ENCODE measurements at regions not wholly inside any gene's neighbourhood (a gene's known extent, or its start where the extent isn't known, plus 50 kb on each side); places are given as distances from the start of the nearest gene placed in this dataset.

DNA sequence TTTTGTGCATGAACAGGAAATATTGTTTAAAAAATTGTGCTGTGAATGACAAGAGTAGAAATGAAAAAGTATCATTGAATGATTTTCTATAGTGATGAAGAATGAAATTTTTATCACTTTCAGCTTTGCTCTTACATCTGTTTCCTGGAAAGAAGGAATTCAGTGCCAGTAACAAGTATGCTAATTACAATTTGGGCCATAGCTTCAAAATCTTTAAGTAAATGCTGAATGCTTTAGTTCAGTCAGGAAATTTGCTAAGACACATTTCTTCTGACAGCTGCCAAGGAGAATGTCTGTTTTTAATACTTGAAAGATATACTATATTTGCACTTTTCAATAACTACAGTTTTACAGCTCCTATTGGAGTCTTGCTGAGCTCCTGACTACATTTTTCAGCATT is 203.7 kb upstream of the RSPO3 start:
- TF ChIP-seq, protein P1, sequence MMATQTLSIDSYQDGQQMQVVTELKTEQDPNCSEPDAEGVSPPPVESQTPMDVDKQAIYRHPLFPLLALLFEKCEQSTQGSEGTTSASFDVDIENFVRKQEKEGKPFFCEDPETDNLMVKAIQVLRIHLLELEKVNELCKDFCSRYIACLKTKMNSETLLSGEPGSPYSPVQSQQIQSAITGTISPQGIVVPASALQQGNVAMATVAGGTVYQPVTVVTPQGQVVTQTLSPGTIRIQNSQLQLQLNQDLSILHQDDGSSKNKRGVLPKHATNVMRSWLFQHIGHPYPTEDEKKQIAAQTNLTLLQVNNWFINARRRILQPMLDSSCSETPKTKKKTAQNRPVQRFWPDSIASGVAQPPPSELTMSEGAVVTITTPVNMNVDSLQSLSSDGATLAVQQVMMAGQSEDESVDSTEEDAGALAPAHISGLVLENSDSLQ (IDR thresholded peaks at IDR 0.05), result no peak
- no peak for TF ChIP-seq ELF4 (IDR thresholded peaks at IDR 0.05)
- no peak for TF ChIP-seq SP1 (IDR thresholded peaks at IDR 0.05)
- TF ChIP-seq BHLHE40 (IDR thresholded peaks at IDR 0.05; ENCODE audit: borderline replicate concordance), result no peak
- no peak for TF ChIP-seq FOXK2 (IDR thresholded peaks at IDR 0.05)
- no peak for TF ChIP-seq SUZ12 (IDR thresholded peaks at IDR 0.05)
- no peak for TF ChIP-seq TARDBP (IDR thresholded peaks at IDR 0.05)
- no peak for TF ChIP-seq ZNF384 (IDR thresholded peaks at IDR 0.05)
- no peak for TF ChIP-seq FOXM1 (IDR thresholded peaks at IDR 0.05; ENCODE audit: borderline replicate concordance)
- TF ChIP-seq ARNT (IDR thresholded peaks at IDR 0.05), result no peak
- no peak for TF ChIP-seq CTBP1 (IDR thresholded peaks at IDR 0.05; ENCODE audit: borderline replicate concordance)
- TF ChIP-seq FOXA1 (IDR thresholded peaks at IDR 0.05), result no peak
- TF ChIP-seq NFRKB (IDR thresholded peaks at IDR 0.05), result no peak
- no peak for TF ChIP-seq L3MBTL2 (conservative IDR thresholded peaks at IDR 0.05)

Measured in HEK293T (cell line).